ENCODE measurements at regions not wholly inside any gene's neighbourhood (a gene's known extent, or its start where the extent isn't known, plus 50 kb on each side); places are given as distances from the start of the nearest gene placed in this dataset.
A peak's percentile ranks its signal among the peaks of the same experiment; 100 is the strongest.
"Not testable (repeated sequence)": the region's sequence is repeated elsewhere in the genome, so short reads cannot be mapped to it uniquely, and the experiment has no call there.

GRCh38 chr4:56575820-56576429 lies 70.3 kb downstream of the ARL9 start:
- DNase-seq (ENCODE audit: low read depth in 2 of 2) = peak; percentile 52 to 54

GRCh38 chr4:56592417-56592816 lies 86.8 kb downstream of the ARL9 start:
- DNase-seq (ENCODE audit: low read depth in 2 of 2) = not testable (repeated sequence)

Data from lung microvascular endothelial cell (primary cell).